GM21529 (cell line): ENCODE measurements at regions not wholly inside any gene's neighbourhood (a gene's known extent, or its start where the extent isn't known, plus 50 kb on each side); places are given as distances from the start of the nearest gene placed in this dataset.

Source experiments
- ATAC-seq: cut with Tn5 transposase; IDR thresholded peaks from one replicate; pipeline ENCODE4 v1.9.1; 2021; ENCODE audit not compliant: unreplicated experiment

DNA sequence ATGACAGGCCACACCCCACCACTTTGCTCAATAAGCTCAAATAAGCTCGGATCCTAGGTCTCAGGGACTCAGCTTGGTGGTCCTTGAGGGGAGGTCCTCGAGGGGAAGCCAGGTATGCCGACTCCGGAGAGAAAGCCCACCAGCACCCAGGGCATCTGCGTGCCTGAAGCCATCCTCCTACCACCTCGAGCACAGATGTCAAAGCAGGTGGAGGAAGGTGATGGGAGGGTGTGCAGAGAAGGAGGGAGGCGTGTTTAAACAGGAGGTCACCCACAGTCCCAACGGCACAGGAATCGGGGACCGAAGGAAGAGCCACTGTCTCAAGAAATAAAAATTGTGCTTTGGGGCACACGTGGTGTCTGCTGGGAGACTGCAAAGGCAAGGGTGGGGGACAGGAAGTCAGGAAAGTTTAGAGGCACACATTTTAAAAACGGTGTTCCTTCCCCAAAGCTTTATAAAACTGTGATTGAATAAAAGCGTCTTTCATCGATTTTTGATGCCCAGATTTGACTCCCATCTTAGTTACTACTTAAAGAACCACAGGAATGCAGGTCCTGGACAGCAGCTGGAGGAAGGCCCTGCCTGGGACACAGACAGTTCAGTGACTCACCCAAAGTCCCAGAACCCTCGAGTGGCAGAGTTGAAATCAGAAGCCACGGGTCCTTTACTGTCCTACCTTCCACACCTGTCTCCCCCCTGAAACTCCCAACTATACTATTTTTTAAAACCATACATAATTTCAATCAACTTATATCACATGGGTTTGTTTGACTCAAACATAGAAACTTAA, 221.0 kb upstream of the PDE10A start:
- ATAC-seq, result no peak

DNA sequence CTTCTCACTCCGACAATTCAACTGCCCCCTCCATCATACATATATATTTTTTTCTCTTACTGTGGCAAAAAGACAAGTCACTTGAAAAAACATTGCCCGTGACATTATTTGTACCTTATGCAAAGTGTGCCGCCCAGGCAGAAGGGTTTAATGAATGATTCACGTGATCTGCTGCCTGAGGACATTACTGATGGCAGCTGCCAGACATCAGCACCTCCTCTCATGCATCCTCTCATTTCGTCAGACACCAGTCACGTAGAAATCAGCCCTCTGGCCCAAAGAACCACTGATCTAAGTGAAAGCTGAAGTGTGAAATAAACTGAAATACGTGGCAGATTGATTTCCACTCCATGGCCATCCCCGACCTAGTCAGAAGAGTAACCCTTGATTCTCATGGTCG, 218.8 kb upstream of the PDE10A start:
- no peak for ATAC-seq

DNA sequence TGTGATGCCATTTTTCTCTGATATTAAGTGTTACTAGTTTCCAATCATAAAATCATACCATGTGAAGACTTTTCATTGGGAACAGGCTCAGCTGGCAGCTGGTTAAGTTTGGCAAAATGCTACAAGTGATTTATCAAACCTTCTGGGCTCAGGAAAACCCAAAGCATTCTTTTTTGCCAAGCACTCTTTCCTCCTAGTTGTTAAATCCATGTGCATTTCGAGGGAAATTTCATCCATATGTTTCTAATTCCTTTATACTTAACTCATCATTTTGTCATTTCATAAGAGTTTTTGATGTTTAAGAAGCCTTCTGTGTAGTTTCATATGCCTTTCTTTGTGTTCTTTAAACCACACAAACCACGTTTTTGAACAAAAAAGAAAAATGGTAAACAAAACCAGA, 217.6 kb upstream of the PDE10A start:
- no peak for ATAC-seq

DNA sequence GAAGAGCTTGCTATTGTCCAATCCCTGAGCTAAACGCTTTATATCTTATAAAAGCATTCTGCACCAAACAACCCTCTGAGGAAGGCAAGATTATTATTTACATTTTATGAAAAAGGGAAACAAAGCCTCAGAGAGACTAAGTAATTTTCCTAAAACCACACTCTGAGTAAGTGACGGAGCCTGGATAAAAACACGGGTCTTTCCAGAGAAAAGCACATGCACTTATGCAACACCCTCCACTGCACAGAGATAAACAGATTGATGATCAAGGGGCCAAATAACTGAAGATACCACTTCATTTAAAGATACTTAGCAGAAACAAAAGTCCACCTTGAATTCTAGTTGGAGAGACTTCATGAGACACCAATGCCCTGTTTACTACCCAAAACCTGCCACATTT, 214.7 kb upstream of the PDE10A start:
- ATAC-seq, result no peak

DNA sequence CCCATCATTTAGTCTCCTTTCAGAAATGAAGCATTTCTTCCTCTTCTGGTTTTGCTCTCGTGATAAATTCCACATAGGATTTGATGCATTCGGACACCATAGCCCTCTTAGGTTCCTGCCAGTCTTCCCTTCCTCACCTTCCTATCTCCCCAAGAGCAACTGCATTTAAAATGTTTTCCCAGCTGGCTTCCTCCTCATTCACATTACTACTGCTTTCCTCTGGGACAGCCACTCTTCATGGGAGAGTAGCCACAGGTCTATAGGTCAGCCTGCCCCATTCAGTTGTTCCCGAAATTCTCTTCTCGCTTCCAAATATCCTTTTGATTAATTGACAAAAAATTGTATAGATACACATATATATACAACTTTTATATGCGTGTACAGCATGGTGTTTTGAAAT, 214.2 kb upstream of the PDE10A start:
- ATAC-seq, result no peak

DNA sequence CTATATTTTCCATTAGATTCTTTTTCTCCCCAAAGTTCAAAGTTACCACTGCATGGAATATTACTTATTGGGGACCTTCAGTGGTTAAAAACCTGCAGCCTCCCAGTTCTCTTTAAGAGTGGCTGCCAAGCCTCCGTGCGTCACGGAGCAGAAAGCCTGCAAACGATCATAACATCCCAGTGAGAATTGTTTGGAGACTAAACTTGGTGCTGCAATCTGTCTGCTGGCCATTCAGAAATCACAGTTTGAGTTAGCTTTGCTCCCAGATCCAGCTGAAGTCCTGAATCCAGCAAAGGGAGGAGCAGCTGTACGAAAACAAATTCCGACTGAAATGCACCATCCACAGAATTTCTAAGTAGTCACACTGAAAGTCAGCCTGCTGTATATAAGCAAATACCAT, 213.5 kb upstream of the PDE10A start:
- ATAC-seq, result no peak

DNA sequence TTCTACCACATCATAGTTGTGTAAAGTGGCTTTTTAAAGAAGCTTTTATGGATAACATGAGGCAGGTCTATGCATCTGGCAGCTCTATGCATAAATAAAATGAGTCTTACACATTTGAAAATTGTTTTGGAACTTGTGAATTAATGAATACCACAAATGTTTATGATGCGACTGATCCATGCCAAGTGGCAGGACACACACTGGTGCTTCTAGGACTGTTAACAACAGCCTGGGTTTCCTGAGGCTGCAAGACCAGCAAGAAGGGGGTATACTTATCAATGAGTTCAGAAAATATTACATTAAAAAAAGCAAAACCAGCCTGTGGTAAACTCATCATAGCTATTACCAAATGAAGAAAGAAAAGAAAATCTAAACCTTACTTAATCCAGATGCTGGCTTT, 212.9 kb upstream of the PDE10A start:
- ATAC-seq, result no peak

DNA sequence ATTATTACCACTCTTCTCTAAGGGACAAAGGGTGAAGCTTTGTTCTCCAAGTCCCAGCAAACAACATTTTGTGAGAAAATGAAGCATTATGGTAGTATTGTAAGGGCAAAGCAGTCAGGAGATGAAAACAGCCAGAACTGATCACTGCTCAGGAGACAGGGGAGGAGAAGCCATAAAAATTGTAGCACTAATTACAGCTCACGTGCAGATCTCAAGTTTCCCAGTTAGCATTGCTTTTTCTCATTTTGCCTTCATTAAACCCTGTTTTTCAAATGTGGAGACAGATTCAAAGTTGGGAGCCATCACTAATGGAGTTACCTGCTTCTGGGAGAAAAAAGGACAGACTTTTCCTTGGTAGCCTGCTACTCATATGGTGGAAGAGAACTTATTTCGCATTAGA, 210.9 kb upstream of the PDE10A start:
- ATAC-seq, result no peak

DNA sequence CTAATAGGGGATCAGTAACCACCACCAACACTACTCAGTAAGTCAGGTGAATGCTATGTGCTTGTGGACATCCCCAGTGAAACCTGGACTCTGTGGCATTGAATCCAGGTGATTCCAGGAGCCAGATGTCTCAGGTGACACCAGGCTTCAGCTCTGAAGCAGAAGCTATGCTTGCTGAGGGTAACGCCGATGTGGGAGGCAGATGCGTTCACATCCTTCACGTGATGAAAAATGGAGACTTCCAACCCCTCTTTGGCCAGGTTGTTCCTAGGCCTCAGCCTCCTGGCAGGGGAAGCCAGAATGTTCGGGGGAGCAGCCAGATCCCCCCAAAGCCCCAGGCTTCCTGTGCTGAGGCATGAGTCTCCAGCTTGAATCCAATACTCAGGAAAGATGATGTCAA, 209.8 kb upstream of the PDE10A start:
- no peak for ATAC-seq

DNA sequence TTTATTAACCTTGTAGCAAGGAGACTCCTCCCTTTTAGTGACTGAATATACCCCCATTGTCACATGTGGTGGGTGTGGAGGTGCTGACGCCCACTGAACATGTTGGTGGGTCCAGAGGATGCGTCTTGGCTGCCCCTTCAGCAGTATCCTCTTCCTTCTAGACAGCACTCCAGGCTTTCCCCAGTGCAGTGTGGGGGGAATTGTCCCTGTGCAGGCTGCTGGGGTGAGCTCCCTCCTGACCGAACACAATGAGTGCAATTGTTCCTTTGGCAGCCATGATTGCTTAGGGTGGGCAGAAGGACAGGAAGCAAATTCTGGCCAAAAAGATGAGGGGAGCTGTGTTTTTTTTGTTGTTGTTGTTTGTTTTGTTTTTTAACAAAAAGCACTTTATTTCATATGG, 209.3 kb upstream of the PDE10A start:
- ATAC-seq, result no peak

DNA sequence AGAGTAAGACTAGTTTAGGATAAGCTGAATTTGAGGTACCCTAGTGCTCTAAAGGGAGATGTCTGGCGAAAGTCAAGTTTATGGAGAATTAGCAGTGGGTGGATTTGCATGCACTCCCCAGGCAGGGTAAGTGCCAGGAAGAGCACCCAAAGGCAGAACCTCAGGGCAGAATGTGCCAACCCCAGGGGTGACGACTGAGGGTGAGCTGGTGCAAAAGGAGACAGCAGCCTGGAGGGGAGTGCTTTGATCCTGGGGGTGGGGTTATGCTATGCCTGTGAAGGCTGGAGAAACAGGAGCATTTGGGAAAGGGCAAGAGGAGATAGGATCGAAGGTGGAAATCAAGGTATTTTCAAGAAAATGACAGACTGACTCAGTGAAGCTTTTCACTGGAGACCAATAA, 208.5 kb upstream of the PDE10A start:
- no peak for ATAC-seq

DNA sequence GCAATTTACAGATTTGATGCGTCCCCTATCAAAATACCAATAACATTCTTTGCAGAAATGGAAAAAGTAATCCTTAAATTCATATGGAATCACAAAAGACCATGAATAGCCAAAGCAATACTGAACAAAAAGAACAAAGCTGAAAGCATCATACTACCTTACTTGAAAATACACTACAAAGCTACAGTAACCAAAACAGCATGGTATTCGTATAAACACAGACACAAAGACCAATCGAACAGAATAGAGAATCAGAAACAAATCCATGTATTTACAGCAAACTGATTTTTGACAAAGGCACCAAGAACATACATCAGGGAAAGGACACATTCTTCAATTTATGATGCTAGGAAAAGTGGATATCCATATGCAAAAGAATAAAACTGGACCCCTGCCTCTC, 206.5 kb upstream of the PDE10A start:
- no peak for ATAC-seq

DNA sequence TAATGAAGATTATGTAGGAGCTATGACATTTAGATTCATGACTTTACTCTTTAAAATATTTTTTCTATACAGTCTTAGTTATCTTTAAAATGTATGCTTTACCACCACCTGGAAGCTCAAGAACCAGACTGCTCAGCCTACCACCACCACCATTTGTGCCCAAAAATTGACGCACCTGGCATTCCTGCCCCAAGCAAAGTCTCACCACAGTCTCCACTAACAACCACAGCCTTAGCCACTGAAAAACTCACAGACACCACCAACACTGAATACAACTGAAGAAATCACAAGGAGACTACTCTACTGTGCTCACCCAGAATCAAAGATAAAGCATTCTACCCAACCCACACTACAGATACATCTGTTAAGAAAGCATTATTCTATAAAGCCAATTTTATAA, 201.9 kb upstream of the PDE10A start:
- ATAC-seq, result no peak

DNA sequence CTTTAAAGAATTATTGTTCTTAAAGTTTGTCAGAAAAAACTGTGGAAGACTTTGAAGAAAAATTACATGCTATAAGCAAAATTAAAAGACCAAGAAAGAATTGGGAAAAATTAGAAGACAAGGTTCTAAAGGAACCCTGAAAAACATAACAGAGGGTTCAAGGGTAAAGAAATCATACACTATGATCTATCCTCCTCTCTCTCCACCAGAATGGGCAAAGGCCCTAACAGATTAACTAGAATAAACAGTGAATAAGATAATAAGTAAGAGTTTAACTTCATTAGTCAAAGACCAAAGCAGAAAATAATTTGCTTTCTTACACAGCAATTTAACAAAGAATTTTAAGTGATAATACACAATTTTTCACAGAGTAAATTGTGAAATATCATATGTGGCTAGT, 201.2 kb upstream of the PDE10A start:
- ATAC-seq, result no peak

DNA sequence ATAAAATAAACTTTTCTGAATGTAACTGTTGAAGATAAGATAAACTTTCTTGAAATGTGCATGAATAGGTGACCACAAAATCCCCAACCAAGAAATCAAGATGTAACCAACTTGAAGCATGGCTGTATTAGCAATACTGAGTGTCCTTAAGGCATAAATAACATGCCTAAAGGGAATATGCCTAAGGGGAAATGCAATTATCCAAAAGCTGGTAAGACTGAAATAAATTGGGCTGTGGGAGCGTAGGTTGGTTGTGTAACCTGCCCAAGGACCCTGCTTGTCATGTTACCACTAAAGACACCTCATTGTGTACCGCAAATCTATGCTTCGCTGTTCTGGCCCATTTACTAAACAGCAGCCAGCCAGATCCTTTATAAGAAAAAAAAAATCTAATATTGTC, 200.8 kb upstream of the PDE10A start:
- no peak for ATAC-seq

DNA sequence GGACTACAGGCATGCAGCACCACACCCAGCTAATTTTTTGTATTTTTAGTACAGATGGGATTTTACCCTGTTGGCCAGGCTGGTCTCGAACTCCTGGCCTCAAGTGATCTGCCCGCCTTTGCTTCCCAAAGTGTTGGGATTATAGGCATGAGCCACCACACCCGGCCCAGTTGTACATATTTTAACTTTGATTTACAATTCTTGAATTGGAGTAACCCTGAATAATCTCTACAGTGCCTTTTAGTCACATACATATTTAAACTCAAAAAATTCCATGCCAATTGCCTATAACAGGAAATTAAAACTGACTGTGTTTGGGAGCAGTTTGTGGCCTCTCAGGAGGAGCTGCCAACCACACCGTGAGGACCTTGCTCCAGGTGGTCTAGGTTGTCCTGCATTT, 199.8 kb upstream of the PDE10A start:
- no peak for ATAC-seq

DNA sequence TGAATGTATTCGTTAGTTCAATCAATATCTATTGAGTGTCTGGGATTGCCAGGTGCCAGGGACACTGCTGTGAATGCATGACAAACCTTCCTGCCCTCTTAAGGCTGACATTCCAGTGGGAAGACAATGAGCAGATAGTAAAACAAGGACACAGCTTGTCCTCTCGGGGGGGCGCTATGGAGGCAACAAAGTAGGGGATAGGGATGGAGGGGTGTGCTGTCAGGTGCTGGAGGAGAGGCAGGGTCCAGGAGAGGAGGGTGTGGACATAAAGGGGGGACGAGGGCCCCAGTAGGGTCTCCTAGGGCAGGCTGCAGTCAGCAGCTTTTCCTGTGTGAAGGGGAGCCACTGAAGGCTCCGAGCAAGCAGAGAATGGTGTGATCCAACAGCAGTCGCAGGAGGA, 198.2 kb upstream of the PDE10A start:
- no peak for ATAC-seq

DNA sequence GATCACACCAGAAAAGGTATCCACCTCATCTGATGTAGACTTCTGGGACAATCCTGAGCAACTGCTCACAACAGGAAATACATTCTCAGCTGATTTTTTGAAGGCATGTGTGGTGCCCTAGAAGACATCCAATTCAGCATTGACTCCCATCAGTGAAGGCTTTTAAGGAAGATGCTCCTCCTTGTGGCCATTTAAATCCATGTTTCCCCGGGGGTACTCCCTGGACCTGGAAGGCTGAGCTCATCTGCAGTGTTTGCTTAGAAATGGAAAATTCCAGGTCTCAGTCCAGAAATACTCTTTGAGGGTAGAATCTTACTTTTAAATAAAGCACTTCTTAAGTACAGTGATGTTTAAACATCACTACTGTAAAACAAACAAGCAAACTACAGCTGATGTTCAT, 195.5 kb upstream of the PDE10A start:
- no peak for ATAC-seq

DNA sequence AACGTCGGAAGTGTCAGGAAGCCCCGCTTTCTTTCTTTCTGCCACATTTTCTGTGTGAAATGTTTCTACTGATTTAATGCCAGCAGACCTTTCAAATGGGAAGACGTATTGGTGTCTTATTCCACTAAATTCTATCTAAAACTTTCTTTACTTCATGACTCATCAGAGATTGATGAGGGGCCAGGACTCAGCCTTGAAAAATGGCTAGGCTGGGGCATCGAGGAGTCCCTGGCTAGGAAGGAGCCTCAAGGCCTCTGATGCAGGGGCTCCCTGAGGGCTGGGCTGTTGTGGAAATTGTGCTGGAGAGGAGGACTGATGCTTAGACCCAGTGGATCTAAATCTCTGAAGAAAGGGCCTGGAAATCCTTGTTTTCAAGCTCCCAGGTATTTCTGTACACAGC, 192.8 kb upstream of the PDE10A start:
- no peak for ATAC-seq

DNA sequence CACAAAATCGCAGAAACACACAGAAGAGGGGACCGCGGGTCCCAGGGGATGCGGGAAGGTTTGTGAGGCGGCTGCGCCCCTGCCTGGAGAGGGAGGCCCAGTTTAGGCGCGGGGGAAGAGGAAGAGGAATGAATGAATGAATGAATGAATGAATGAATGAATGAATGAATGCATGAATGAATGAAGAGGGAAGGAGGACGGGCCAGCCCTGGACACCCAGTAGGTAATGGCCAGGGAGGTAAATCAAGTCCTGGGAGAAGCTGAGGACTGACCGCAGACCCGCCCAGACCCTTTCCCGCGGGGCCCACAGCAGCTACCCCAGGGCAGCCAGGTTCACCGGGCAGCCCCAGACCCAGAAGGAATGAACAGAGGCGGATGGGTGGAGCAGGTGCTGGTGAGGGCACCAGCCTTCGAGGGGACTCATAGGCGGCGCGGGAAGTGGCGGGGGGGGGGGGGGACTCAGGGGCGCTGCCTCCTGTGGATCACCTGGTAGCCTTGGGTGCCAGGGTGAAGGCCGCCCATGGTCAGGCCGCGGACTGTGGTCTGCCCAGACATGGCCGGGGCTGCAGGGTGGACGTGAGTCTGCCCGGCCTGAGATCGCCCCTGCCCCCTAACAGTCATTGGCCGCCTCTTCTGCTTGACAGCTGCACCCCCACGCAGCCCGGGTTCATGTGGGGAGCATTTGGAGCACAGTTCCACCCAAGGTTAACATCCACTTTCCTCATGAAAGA, 192.0 kb upstream of the PDE10A start:
- no peak for ATAC-seq

DNA sequence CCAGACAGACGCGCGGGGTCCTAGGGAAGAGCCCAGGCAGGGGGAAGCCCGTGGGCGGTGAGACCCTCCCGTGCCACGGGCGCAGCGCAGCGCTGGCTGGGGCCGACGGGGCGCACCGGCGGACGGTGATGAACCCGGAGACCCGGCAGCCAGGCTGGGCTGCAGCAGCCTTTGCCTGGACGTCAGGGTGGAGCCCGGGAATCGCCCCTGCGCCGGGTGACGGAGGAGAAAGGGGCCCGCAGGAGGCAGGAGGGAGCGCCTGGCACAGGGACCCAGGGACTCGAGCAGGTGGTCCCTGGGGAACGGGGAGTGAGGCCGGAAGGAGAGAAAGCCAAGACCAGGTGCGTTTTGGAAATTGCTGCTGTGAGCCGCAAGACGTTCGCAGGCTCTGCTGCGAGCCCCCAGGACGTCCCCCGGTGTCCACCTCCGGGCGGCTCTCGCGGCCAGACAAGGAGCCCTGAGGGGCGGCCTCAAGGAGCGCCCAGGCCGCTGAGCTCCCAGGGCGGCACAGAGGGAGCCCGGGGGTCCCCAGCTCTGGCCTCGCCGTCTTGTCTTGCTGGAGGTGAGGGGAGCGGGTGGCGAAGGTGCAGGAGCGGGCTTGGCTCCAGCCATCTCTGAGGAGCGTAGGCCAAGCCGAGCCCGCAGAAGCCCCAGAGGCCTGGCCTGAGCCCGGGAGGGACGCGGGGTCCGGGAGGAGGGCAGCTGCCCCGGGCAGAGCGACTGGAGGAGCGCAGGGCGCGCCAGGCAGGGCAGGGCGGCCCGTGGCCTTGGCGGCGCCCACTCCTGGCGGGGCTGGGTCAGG, 191.2 kb upstream of the PDE10A start:
- no peak for ATAC-seq

DNA sequence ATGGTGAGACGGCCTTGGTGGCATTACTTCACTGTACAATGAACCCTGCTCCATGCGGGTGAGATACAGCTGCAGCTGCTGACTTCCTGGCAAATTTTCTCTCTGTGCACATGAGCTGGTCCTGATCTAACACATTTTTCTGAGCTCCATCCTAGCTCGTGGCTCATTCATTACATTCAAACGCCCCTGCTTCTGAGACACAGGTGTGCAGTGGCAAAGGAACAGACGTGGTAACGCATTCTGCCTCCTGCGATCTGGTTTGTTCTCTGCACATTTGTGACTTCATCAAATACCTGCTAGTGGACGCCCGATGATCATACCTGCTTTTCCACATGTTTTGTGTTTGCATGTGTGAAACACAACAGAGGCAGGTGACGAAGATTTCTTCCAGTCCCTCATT, 189.6 kb upstream of the PDE10A start:
- no peak for ATAC-seq
